GM21717 (cell line): ENCODE measurements at regions not wholly inside any gene's neighbourhood (a gene's known extent, or its start where the extent isn't known, plus 50 kb on each side); places are given as distances from the start of the nearest gene placed in this dataset.

Source experiments
- ATAC-seq: cut with Tn5 transposase; IDR thresholded peaks from one replicate; pipeline ENCODE4 v1.9.1; 2021; ENCODE audit warnings: mild to moderate bottlenecking, moderate library complexity; ENCODE audit not compliant: unreplicated experiment

DNA sequence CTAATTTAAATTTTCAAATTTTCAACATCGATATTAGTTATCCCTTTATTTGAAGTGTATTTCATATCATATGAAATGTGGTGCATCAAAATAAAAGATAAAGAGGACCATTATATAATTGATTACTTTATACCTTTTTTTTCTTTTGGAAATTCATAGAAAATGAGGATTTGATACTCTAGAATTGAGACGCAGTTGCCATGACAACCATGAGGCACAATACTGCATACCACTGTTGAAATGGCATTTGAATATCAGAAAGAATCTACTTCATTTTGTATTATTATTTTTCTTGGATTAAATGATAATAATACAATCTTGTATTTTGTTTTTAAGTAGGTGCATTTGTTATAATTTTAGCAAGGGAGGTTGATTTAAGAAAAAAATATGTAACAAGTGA is 323.1 kb downstream of the PCDH18 start:
- no peak for ATAC-seq

DNA sequence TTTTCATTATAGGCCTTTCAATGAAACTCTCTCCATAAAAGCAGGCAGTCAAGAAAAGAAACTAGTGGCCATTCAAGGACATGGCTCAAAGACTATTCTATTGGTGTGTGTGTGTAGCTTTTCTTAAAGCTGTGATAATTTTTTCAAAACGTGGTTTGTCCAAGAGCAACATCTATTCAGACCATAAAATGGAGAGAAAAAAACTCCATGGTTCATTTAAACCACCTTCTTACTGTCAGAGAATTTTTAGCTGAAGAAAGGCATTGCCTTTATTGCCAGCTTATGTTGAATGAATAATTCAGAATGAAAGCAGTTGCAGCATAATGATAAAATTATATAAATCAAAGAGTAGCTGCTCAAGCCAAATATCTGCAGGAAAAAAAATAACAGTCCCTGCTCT is 325.5 kb downstream of the PCDH18 start:
- no peak for ATAC-seq

DNA sequence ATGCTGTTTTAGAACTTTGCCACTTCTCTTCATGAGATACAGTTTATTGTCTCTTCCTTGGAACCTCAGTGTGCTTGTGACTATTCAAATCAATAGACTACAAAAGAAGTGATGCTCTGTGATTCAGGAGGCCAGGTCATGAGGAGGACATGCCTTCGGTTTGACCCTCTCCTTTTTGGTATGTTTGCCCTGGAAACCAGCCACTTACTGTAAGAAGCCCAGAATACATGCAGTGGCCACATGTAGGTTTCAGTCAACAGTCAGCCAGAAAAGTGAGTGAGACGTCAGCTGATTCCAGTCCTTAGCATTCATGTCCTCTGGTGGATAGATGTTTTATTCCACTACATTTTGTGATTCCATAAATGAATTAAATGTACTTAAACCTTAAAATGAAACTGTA is 328.7 kb downstream of the PCDH18 start:
- ATAC-seq: no peak

DNA sequence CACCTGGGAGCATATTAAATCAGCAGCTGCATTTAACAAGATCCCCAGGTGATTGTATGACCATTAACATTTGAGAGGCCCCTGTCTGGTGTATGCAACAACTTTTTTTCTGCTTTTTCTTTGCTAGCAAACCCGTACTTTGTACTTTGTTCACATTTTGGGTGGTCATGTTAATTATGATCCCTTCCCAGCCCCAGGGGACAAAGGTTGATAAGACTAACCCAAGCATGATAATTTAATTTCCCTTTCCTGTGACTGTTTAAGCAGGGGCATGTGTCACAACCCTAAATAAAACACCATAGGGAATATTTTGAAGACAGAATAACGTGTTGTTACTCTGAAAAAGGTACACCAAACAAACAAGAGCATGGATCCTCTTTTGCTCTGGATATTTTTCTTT is 332.0 kb downstream of the PCDH18 start:
- ATAC-seq: no peak

DNA sequence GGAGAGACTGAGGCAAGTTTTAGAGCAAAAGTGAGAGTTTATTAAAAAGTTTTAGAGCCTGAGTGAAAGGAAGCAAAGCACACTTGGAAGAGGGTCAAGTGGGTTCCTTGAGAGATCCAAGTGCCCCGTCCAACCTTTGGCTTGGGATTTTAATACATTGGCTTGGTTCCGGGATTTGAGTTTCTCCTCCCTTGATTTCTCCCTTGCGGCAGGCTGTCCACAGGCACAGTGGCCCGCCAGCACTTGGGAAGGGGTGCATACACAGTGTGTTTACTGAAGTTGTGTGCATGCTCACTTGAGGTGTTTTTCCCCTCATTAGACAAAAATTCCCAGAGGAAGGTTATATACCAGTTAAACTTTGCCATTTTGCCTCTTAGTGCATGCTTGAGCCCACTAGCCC is 333.5 kb downstream of the PCDH18 start:
- no peak for ATAC-seq

DNA sequence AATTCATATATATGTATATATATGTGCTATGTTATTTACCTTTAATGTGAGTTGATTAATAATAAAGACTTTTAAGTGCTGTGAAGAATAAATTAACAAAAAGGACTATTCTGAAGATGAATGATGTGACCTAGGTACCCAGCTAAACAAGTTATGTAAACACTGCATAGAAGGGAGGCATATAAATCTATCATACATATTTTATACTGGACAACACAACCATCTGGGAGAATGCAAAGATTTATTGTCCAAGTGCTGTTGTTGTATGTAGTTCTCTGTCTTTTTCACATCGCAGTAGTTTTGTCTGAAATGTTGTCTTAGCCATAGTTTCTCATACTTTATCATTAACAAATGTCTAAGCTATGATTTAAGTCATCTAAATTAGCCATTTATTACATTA is 337.6 kb downstream of the PCDH18 start:
- ATAC-seq: no peak

DNA sequence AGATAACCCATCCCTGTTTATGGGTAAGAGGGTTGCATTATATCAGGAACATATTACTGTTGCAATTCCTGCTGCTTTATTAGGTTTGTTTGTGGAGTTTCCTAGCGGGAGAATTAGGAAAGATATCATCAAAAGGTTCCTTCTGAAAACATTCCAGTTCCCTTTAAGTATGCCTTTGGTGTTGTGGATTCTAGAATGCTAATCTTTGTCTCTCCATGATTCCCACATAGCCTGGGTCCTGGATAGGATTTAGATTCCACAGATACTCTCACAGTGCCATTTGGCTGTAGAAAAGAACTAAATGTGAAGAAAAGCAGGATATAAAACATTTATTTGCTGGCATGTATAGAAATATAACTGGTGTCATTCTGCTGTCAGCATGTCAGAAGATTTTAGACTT is 338.7 kb downstream of the PCDH18 start:
- no peak for ATAC-seq

DNA sequence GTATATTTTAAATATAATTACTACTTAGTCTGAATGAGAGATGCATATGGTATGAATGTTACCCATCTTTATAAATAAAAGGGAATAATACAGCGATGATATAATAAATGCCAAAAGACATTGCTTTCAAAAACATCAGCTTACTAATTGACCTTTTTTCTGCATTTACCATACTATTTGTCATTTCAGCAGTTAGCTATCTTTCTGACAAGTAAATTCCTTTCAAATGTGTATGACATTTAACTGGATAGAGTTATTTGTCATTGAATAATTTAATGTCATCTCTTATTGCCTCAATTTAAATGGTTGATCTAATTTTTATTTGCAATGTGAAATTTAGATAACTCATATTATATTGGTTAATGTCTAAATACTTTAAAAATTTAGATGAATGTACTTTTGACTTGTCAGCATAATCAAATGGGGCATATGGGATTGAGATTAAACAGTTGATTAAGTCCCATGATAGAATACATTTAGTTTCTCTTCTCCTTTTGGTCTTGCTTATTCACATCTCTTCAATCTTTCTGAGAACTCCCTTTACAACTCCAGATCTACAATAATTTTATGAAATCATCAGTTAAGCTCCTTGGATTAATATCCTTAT is 350.9 kb downstream of the PCDH18 start:
- ATAC-seq: no peak

DNA sequence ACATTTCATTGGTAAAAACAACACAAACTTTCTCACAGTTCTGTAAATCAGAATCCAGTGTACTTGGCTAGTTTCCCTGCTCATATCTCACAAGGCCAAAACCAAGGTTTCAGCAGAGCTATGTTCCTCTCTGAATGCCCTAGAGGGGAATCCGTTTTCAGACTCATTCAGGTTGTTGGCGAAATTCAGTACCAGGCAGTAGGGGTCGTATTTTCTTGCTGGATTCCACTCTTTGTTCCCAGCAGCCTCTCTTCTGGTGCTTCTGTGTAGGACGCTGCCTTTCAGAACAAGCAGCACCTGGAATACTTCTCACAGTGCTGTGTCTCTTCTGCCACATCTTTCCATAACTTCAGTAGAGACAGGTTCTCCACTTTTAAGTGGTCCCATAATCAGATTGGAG is 351.9 kb downstream of the PCDH18 start:
- no peak for ATAC-seq

DNA sequence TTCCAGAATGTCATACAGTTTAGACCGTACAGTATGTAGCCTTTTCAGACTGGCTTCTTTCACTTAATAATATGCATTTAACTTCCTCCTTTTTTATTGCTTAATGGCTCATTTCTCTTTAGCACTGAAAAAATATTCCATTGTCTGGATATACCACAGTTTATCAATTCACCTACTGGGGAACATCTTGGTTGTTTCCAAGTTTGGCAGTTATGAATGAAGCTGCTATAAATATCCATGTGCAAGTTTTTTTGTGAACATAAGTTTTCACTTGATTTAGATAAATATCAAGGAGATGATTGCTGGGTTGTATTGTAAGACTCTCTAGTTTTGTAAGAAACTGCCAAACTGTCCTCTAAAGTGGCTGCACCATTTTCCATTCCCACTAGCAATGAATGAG is 375.5 kb downstream of the PCDH18 start:
- ATAC-seq: no peak

DNA sequence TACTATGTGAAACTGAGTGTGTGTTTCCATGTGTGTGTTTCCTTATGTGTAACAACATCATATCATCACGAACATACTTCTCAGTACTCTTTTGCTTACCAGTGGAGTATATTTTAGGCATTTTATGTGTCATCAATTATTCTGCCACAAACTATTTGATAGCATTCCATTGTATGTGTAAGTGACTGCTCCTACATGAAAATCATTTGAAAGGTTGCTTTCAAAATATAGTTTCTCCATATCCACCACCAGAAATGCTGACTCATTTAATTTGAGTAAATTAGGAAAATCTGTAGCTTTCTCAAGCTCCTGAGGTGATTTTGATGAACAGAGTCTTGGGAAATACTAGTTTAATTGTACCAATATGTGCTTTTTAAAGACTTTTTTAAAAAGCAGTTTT is 376.2 kb downstream of the PCDH18 start:
- ATAC-seq: no peak

DNA sequence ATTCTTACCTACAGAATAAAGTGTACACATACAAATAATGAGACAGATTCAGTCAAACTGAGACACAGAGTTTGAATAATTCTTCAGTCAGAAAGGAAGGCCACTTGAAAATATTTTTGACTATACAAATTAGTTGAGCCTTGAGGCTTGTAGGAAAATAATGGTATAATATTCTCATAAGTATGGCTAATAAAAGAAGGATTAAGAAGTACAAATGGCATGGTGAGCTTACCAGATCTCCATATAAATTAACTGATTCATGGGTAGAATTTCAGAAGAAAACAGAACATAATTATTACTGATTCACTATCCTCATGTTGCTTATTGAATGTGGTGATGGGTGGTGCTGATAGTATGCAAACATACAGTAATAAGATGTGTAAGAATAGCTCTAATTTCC is 401.1 kb downstream of the PCDH18 start:
- no peak for ATAC-seq

DNA sequence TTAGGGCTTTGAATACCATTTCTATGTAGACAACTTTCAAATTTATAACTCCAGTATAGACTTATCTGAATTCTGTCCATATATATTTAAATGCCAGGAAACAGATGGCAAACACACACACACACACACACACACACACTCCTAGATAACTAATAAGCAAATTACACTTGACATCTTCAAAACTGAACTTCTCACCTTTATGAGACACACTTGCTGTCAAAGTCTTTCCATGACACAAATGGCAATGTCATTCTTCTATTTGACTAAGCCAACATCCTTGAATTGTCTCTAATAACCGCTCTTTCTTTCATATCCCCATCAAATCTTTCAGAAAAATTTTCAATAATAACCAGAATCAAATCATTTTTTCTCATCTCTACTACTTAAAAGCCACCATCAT is 402.4 kb downstream of the PCDH18 start:
- ATAC-seq: no peak

DNA sequence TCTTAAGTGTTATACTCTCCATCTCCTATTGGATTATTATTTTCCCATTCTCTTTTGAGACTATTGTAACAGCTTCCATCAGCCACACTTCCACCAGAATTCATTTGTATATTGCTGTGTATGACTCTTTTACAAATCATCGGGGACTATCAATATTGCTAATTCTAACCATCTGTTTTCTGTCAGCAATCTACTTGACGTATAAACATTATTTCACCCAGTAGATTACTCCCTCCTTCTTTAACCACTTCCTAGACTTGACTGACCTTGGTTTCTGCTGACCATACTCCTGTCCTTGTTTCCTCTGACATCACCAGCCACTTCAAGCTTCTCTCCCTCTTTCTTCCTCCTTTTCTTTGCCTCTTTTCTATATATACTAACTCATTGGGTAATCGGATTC is 402.9 kb downstream of the PCDH18 start:
- ATAC-seq: no peak

DNA sequence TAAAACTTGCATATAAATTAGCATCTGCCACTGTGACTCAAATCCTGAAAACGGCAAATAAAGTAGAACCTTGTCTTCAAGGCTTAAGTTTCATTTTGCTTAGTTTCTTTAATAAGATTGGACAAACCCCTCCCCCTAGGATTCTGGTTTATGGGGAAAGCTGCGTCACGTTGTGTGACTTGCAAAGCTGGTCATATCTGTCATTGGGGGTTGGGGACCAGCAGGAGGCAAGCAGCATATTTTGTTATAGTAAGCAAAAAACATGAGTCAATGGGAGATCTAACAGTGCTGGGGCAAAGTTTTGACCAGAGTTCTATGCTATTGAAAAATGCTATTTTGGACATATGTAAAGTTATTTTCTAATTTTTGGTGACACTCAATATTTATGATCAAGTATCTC is 407.3 kb downstream of the PCDH18 start:
- no peak for ATAC-seq

DNA sequence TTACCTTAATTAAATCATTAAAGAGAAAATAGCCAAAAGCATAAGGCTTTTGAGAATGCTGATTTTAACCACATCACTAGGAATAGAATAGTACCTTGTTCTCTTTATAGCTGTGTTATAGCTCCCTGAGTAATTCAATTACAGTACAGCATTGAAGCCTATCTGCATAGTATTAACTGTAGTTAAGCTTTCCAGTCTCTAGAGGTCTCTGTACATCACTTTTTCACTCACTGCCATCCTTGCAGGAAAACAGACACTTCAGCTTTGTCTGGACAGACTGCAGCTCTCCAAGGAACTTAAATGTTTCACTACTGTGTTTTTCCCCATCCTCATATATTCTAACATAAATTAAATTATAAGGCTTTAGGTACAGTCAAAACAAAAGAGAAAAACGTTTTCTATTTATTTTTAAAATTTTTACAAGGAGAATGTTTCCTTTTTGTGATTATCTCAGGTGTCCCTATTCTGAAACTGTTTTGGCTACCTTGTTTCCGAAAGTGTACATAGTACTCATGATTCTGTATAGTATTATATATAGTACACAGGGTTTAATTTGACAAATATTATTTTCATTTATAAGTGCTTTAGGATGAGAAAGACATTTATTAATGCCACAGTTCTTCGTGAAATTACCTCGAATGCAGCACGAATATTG is 407.9 kb downstream of the PCDH18 start:
- peak; percentile 95 for ATAC-seq

DNA sequence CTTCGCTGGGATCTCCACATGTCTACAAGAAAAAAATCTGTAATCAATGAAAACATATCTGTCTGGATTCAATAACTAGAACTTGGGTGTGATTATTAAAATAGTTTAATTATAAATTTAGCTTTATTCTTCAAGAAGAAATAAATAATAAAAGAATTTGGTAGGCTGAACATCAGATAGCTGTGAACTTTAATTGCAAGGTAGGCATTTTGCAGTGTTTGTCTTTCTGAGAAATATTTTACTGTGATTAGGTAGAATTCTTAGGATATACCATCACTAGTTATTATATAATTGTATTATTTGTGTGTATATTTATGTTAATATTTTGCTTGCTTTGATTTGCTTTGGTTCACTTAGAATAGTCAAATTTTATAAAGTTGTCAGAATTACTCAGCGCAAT is 409.4 kb downstream of the PCDH18 start:
- no peak for ATAC-seq

DNA sequence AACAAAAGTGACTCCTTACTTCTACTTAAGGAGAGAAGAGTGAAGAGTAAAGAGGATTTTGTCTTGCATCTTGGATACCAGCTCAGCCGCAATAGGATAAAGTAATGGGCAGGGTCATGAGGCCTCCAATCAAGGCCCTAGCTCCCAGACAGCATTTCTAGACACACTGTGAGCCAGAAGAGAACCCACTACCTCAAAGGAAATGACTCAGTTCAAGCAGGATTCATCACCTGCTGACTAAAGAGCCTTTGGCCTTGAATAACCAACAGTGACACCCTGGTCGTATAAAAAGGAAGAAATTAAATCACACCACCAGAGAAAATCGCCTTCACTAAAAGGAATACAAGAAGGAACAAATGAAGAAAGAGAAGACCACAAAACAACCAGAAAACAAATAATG is 416.1 kb downstream of the PCDH18 start:
- ATAC-seq: no peak

DNA sequence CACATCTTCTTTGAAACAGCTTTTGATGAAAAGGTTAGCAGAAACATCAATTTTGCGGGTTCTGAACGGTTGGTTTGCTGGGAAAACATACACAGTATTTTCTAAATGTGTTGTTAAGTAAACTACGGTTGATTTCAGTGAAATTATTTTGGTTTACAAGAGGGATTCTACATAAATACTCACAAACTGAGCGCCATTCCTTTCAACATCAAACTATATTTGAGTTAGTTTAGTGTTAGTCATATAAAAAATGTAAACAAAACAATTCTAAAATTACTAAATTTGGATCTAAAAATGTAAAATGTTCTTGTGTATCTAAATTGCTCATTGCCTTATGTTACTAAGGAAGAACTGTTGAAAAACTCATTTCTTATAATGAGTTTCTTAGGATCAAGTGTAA is 425.6 kb downstream of the PCDH18 start:
- no peak for ATAC-seq

DNA sequence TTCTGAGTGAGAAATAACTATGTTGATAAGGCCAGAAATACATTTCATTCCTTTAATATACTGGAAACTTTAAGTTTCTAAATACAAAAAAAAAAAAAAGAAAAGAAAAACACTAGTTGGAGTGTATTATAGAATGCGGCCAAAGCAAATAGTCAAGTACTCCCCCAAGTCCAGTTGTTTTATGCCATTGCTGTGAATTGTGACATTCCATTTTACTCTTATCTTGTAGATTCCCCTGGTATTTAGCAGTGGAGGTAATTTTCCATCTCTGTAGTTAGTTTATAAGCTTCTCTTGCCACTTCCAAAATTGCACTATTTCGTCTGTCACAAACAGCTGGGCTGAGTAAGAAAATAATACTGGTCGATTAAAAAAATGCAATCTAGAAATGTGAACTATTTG is 426.0 kb downstream of the PCDH18 start:
- ATAC-seq: no peak

DNA sequence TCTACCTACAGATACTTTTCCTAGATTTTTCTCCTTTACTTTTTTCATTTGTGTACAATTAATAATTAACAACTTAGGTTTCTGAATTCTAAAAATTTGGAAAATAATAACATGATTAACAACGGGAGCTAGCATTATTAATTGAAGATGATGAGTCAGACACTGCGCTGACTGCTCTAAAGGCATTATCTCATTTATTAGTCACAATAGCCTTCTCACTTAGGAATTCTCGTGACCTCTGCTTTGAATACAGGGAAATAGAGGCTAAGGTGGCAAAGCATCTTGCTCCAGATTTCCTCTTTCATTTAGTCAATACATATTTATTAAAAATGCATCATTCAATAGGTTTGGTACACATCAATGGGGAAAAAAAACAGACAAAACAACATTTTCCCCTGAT is 441.3 kb downstream of the PCDH18 start:
- ATAC-seq: no peak

DNA sequence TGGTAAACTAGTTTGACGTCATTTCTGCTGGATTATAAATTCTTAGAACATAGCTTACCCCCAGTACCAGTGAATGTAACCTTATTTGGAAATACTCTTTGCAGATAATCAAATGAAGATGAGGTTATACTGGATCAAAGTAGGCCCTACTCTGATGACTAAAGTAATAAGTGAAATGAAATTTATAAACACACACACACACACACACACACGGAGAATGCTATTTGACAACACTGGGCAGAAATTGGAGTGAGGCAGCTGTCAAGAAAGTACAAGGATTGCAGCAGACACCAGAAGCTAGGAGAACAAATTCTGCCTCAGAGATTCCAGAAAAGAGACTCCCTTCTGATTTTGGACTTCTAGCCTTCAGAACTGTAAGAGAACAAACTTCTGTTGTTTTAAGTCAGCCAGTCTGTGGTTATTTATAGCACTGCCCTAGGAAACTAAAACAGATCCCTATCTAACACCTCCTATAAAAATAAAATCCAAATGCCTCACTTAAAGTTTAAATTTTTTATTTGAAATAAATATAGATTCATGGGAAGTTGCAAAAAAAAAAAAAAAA is 448.6 kb downstream of the PCDH18 start:
- no peak for ATAC-seq

DNA sequence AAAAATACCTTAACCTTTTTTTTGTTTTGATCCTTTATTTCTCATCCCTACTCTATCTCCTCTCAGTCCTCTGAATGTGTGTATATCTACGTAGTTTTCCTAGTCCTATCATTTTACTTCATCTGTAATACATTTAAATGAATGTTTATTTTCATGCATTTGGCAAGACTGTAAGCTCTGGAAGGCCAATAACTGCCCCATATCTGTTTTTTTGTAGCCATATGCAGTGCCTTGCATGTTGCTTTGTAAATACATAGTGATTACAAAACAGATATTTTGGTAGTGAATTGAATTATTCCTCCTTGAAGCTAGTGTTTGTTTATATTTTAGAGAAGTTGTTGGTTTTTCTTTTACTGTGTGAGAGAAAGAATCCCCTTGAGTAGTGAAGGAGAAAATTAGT is 450.2 kb downstream of the PCDH18 start:
- ATAC-seq: no peak
